NT2/D1 (cell line): ENCODE measurements at regions not wholly inside any gene's neighbourhood (a gene's known extent, or its start where the extent isn't known, plus 50 kb on each side); places are given as distances from the start of the nearest gene placed in this dataset.

ENCODE experiments used
- SUZ12 ChIP-seq: IDR thresholded peaks from 2 replicates; pipeline ENCODE4 v1.6.1; 2011; ENCODE audit not compliant: insufficient read length, insufficient read depth; ENCODE audit errors: extremely low read depth
- YY1 ChIP-seq: IDR thresholded peaks from 2 replicates; pipeline ENCODE4 v1.6.1; 2011; ENCODE audit not compliant: insufficient read length, insufficient read depth
- ZNF274 ChIP-seq: IDR thresholded peaks from 2 replicates; pipeline ENCODE4 v1.6.1; 2011; ENCODE audit warnings: mild to moderate bottlenecking, low read depth, low read length

- TF ChIP-seq YY1 (no peak), ZNF274 (no peak), SUZ12 (no peak)
Measured at GRCh38 chr16:51621610-51622009, 470.5 kb upstream of the SALL1 start.
